Glutamatergic neuron (in vitro differentiated cells): ENCODE measurements at regions not wholly inside any gene's neighbourhood (a gene's known extent, or its start where the extent isn't known, plus 50 kb on each side); places are given as distances from the start of the nearest gene placed in this dataset.

Experiments used
- DNase-seq: peaks from one replicate; pipeline ENCODE4 v3.0.0; 2022
- H3K27ac Mint-ChIP-seq: one replicate; pipeline ENCODE4 v1.8.0; 2020; ENCODE audit warnings: mild to moderate bottlenecking, mixed read lengths, inconsistent platforms; ENCODE audit not compliant: unreplicated experiment
- H3K27me3 Mint-ChIP-seq: one replicate; pipeline ENCODE4 v1.8.0; 2020; ENCODE audit warnings: mild to moderate bottlenecking, moderate library complexity, mixed read lengths, inconsistent platforms; ENCODE audit not compliant: unreplicated experiment
- H3K36me3 Mint-ChIP-seq: one replicate; pipeline ENCODE4 v1.8.0; 2020; ENCODE audit warnings: mild to moderate bottlenecking, mixed read lengths, inconsistent platforms; ENCODE audit not compliant: unreplicated experiment
- H3K4me1 Mint-ChIP-seq: one replicate; pipeline ENCODE4 v1.8.0; 2020; ENCODE audit warnings: mild to moderate bottlenecking, low read depth, mixed read lengths, inconsistent platforms; ENCODE audit not compliant: unreplicated experiment
- H3K4me3 Mint-ChIP-seq: one replicate; pipeline ENCODE4 v1.8.0; 2020; ENCODE audit warnings: mild to moderate bottlenecking, mixed read lengths, inconsistent platforms; ENCODE audit not compliant: unreplicated experiment
- H3K9me3 Mint-ChIP-seq: one replicate; pipeline ENCODE4 v1.8.0; 2020; ENCODE audit warnings: mild to moderate bottlenecking, moderate library complexity, mixed read lengths, inconsistent platforms; ENCODE audit not compliant: unreplicated experiment
- CTCF ChIP-seq: fragments of 200-600 bp; sonication (generic); IDR thresholded peaks from one replicate; pipeline ENCODE4 v1.5.0; 2021; ENCODE audit not compliant: partially characterized antibody, unreplicated experiment

- no peak for DNase-seq
- Mint-ChIP-seq H3K36me3 (no peaks in the 10 kb centered on the region), H3K4me1 (no peaks in the 10 kb centered on the region), H3K27me3 (no peaks in the 10 kb centered on the region), H3K9me3 (peaks cover 2% of the 10 kb centered on the region), H3K4me3 (no peak overlapping the region), H3K27ac (no peak overlapping the region)
- TF ChIP-seq CTCF, result no peak
Measured at GRCh38 chr6:137690721-137691120, 176.3 kb upstream of the TNFAIP3 start.

- H3K36me3 Mint-ChIP-seq, result no peaks in the 10 kb centered on the region
- peaks cover 2% of the 10 kb centered on the region for H3K9me3 Mint-ChIP-seq
- DNase-seq, result no peak
- no peak for TF ChIP-seq CTCF
- no peak overlapping the region for H3K27ac Mint-ChIP-seq
- H3K27me3 Mint-ChIP-seq, result no peaks in the 10 kb centered on the region
- no peak overlapping the region for H3K4me3 Mint-ChIP-seq
- H3K4me1 Mint-ChIP-seq, result no peaks in the 10 kb centered on the region
Measured at GRCh38 chr6:137692308-137692707, 174.8 kb upstream of the TNFAIP3 start.

GRCh38 chr6:137692806-137693205 is 174.3 kb upstream of the TNFAIP3 start:
- no peaks in the 10 kb centered on the region for H3K27me3 Mint-ChIP-seq
- no peak overlapping the region for H3K4me3 Mint-ChIP-seq
- peaks cover 2% of the 10 kb centered on the region for H3K9me3 Mint-ChIP-seq
- DNase-seq, result no peak
- H3K4me1 Mint-ChIP-seq, result no peaks in the 10 kb centered on the region
- H3K36me3 Mint-ChIP-seq, result no peaks in the 10 kb centered on the region
- no peak overlapping the region for H3K27ac Mint-ChIP-seq
- TF ChIP-seq CTCF, result no peak

- Mint-ChIP-seq H3K4me3 (no peak overlapping the region), H3K4me1 (no peaks in the 10 kb centered on the region), H3K9me3 (peaks cover 2% of the 10 kb centered on the region), H3K36me3 (no peaks in the 10 kb centered on the region), H3K27me3 (no peaks in the 10 kb centered on the region), H3K27ac (no peak overlapping the region)
- DNase-seq, result no peak
- TF ChIP-seq CTCF, result no peak
Measured at GRCh38 chr6:137693711-137694110, 173.3 kb upstream of the TNFAIP3 start.

- Mint-ChIP-seq H3K27ac (no peak overlapping the region), H3K4me1 (no peaks in the 10 kb centered on the region), H3K27me3 (no peaks in the 10 kb centered on the region), H3K9me3 (peaks cover 2% of the 10 kb centered on the region), H3K4me3 (no peak overlapping the region), H3K36me3 (no peaks in the 10 kb centered on the region)
- no peak for DNase-seq
- no peak for TF ChIP-seq CTCF
Measured at GRCh38 chr6:137696765-137697164, 170.3 kb upstream of the TNFAIP3 start.
